SK-N-MC (cell line): ENCODE measurements at regions not wholly inside any gene's neighbourhood (a gene's known extent, or its start where the extent isn't known, plus 50 kb on each side); places are given as distances from the start of the nearest gene placed in this dataset.
"Not testable (repeated sequence)": the region's sequence is repeated elsewhere in the genome, so short reads cannot be mapped to it uniquely, and the experiment has no call there.

Source experiments
- DNase-seq: peaks from one replicate; pipeline ENCODE4 v3.0.0-alpha.2; 2011; ENCODE audit warnings: low read depth, low spot score
- H3K27ac ChIP-seq: fragments of 200-600 bp; sonication (generic); 2 replicates; pipeline ENCODE4 v1.5.1; 2016; ENCODE audit warnings: mixed run types
- H3K36me3 ChIP-seq: fragments of 200-600 bp; sonication (generic); 2 replicates; pipeline ENCODE4 v1.6.1; 2017; ENCODE audit warnings: antibody characterized with exemption, low read length, mixed read lengths; ENCODE audit not compliant: insufficient read depth
- H3K4me3 ChIP-seq: fragments of 200-600 bp; sonication (generic); 2 replicates; pipeline ENCODE4 v1.5.1; 2016
- H3K9ac ChIP-seq: fragments of 200-600 bp; sonication (generic); 2 replicates; pipeline ENCODE4 v1.8.0; 2017; ENCODE audit warnings: mixed run types, mixed read lengths; ENCODE audit not compliant: insufficient read length
- H3K9me3 ChIP-seq: fragments of 200-600 bp; sonication (generic); 2 replicates; pipeline ENCODE4 v1.6.1; 2017; ENCODE audit warnings: low read depth, mild to moderate bottlenecking, antibody characterized with exemption, low read length, moderate library complexity, mixed read lengths

DNA sequence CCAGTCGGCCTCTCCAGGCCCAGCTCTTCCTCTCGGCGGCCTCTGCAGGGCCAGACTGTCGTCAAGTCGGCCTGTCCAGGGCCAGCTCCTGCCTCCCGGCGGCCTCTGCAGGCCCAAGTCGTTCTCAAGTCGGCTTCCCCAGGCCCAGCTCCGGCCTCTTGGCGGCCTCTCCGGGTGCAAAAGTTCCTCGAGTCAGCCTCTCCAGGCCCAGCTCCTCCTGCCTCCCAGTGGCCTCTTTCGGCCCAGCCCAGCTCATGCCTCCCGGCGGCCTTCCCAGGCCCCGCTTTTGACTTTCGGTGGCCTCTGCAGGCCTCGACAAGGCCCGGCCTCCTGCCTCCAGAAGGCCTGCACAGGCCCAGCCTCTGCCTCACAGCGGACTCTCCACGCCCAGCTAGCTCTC is 51.7 kb upstream of the METTL14 start:
- not testable (repeated sequence) for H3K9me3 ChIP-seq, H3K36me3 ChIP-seq, H3K9ac ChIP-seq, H3K4me3 ChIP-seq, DNase-seq, H3K27ac ChIP-seq

- not testable (repeated sequence) for DNase-seq, H3K9me3 ChIP-seq
Measured at GRCh38 chr4:118634126-118634875, 50.9 kb upstream of the METTL14 start.

More at GRCh38 chr4:118634126-118634875, 50.9 kb upstream of the METTL14 start:
- H3K4me3 ChIP-seq, H3K9ac ChIP-seq, H3K27ac ChIP-seq, H3K36me3 ChIP-seq: not testable (repeated sequence)
